ENCODE measurements at regions not wholly inside any gene's neighbourhood (a gene's known extent, or its start where the extent isn't known, plus 50 kb on each side); places are given as distances from the start of the nearest gene placed in this dataset.

DNA sequence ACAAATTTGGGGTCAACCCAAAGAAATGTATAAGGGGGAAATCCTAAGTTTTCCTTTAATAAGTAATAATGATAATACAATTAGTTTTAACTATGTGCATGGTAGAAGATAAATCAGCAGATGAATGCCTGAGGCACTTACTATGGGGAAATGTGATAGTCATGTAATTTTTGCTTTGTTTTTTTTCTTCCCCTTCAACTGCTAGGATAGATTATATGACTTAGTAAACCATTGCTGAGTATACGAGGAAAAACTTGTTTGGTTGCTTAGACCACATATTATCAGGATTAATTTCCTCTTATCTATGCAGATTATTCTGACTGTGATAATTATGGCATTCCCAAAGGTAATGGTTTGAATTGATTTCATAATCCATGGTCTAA lies 181.1 kb downstream of the TGFB2 start:
- no peak for DNase-seq

- DNase-seq, result no peak
These were observed 182.6 kb downstream of the TGFB2 start for GRCh38 chr1:218527737-218528136.

- DNase-seq, result no peak
These were observed 184.6 kb downstream of the TGFB2 start for GRCh38 chr1:218529646-218530300.

DNA sequence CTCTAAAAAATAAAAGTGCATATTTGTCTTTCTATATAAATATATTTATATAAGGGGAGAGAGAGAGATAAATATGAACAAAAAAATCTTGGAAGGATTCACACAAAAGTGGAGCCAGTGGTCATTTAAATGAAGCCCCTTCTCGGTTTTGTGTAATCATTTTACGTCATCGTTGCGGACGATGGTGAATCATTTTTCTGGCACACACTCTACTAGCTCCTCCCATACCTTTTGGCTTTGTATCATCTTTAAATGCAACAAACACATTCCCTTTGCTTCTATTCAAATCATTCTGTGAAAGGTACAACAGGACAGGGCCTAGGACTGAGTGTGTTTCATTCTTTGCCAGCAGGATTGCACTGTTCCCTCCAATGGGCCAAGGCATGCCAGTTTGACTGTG lies 186.8 kb downstream of the TGFB2 start:
- DNase-seq, result no peak

- DNase-seq, result no peak
These were observed 191.3 kb downstream of the TGFB2 start for GRCh38 chr1:218536296-218536986.

GRCh38 chr1:218537122-218537913 lies 192.2 kb downstream of the TGFB2 start:
- no peak for DNase-seq

GRCh38 chr1:218538341-218538740 lies 193.2 kb downstream of the TGFB2 start:
- DNase-seq, result no peak

GRCh38 chr1:218546314-218546713 lies 201.2 kb downstream of the TGFB2 start:
- DNase-seq, result peak in 1 of 2 experiments; percentile 16

DNA sequence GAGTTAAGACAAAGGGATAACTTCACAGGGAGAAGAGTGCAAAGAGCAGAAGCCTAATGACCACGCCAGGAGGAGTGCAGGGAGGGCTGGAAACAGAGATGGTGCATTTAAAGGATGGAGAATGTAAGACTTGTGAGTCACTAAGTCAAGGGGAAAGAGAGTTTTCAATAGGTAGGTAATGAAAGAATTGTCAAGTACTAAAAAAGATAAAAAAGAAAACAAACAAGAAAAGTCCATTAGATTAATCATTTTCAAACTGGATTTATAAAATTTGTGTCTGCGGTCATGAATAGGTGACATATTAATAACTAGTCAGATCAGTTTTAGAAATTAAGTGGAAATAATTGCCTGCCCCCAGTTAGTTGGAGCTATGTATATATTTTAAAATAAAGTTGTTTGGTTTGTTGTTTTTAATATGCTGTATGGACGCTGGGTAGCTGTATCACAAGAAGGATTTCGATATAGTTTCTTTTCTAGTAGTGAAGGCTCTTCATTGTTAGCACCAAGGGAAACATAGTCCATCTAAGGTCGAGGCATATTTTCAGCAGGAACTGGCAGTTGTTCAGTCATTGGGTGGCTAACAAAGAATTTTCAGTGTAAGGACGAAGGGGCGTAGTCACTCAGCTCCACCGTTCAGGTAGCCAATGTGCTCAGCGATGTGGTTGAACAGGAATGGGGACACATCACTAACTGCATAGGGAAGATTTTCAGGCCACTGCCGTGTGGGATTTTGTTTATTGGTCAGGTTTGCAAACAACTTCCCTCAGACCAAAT lies 203.0 kb downstream of the TGFB2 start:
- DNase-seq, result no peak

DNA sequence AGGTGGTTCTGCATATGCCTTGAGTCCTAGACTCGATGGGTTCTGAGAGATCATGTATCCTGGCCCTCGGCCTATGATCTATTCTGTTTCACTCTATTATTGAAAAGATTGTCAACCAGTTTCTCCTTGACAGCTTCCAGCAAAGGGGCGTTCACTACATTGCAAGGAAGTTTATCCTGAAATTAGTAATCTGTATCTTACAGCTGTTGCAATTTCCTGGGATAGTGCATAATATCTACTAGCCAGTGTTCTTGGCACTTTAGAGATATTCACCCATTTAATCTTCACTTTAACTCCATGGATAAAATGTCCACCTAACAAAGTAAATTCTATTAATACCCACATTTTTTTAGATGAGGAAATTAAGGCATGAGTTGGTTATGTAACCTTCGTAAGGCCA lies 203.6 kb downstream of the TGFB2 start:
- no peak for DNase-seq

DNA sequence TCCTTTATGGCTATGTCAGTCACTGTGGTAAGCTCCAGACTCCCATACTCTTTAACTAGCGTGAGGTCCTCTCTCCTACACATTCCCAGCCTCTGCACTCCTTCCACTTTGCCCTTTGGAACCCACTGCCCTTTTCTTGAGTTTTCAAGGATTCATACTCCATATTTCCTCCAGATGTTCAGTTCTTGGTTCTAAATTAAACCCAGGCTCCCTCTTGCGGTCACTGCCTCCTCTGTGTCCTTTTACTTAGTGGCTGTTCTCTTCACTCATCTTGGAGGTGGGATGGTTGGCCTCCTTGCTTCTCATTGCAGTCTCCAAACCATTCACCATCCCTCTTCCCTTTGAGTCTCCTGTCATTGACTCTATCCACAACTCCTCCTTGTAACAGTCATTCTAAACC lies 208.1 kb downstream of the TGFB2 start:
- no peak for DNase-seq

- DNase-seq, result no peak
These were observed 210.9 kb downstream of the TGFB2 start for GRCh38 chr1:218556016-218556415.

DNA sequence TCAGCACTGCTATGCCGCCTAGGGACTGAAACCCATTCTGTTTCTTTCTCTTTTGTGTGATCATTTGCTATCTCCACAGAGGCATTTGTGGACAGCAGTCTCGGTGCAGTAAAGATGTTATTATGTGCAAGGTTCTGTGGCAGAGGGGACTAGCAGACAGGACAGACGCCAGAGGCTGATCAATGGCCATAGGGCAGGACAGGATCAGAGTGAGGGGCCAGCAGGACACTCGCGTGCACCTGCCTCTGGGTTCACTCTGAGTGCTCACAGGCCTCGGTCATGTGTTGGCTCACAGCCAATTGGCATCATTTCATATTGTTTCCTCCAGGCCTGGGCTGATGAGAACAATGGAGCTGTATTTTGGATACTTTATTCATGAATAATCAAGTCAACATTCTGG lies 212.6 kb downstream of the TGFB2 start:
- DNase-seq, result no peak

DNA sequence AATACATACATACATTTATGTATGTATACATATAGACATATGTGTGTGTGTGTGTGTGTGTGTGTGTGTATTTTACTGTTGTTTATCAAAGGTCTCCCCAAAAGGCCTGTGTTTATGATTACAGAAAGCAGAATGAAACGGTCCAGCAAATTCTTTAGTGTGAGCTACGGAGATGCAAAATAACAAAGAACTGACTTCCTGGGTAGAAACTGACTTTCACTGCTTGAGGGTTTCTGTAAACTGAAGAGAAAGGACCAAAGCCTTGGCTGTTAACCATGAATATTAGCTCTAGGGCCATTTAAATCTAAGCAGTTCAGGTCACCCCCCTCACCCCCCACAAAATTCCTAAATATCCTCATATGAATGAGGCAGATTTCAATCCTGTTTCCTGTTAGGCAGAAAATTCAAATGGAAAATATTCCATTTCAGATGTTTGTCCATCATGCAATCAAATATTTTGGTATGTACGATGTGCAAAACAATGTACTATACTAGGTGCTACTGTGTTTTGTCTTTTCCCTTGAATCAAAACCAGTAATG lies 213.2 kb downstream of the TGFB2 start:
- DNase-seq, result no peak

DNA sequence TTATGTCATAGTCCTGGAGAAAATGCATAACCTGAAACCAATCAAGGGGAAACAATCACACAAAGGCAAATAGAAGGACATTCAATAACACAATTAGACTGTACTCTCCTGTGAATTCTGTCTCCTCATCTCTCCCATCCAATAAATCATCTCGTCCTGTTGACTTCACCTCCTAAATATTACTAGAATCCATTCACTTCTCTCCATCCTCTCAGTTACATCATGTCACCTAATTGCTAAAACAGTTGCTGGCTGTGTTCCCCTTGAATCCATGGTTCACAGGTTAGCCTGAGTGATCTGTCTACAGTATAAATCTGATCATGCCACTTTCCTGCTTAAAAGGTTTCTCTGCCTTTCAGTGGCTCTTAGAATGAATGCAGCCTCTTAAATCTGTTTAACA lies 220.2 kb downstream of the TGFB2 start:
- DNase-seq, result no peak

GRCh38 chr1:218568962-218569550 lies 223.9 kb downstream of the TGFB2 start:
- DNase-seq, result no peak

DNA sequence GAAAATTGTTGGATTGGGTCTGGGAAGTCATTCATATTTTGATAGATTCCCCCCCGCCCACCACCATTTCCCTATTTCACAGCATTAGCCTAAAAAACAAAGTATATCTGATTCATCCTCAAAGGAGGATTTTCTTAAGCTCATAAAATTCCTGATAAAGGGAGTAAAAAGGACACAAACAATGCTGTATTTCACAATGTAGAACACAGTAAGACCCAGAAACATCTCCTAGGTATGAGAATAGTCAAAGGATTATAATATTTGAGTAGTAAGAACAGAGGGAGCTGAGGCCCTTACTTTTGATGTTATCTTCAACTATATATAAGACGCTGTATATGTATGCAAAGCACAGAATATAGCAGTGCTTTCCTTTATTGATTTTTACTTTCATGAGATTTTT lies 225.3 kb downstream of the TGFB2 start:
- DNase-seq, result no peak

DNA sequence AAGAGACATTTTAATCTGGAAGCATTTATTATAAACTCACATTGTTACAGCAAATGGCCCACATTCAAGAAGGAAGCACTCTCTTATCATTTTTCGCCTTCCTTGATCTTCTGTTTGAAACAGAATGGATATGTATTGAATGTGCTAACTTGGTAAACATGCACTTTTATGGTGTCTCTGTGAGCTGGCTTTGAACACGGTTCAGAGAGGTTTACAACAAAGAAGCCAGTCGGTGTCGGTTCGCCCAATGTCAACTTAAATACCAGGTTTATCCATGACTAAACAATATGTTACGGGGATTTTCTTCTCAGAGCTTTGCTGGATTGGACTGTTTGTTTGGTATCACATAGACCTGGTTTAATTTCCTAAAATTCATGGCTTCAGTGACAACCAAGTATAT lies 226.4 kb downstream of the TGFB2 start:
- DNase-seq, result no peak

- DNase-seq, result no peak
These were observed 226.9 kb downstream of the TGFB2 start for GRCh38 chr1:218572050-218572449.

DNA sequence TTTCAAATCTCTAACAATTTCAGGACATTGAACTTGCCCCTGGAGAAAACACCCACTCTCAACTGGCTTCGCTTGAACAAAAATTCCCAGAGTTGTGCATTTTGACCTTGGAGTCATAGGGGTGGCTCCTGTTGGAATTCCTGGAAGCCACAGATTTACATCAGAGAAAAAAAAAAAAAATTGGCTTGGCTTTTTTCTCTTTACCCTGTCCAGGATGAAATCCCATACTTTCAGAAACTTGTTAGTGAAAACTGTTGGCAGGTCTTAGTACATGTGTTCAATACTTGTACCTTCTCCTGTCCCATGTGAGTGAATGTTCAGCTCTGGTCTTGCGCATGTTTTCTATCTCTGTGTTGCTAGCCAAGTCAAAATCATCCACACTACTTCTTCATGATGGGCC lies 228.8 kb downstream of the TGFB2 start:
- no peak for DNase-seq

- DNase-seq, result no peak
These were observed 229.9 kb downstream of the TGFB2 start for GRCh38 chr1:218575079-218575478.

- DNase-seq, result no peak
These were observed 230.7 kb downstream of the TGFB2 start for GRCh38 chr1:218575856-218576255.

- DNase-seq, result no peak
These were observed 237.5 kb downstream of the TGFB2 start for GRCh38 chr1:218582646-218583045.

Measured in SW 1271 (cell line).